Hepatocyte (in vitro differentiated cells): ENCODE measurements at regions not wholly inside any gene's neighbourhood (a gene's known extent, or its start where the extent isn't known, plus 50 kb on each side); places are given as distances from the start of the nearest gene placed in this dataset.
A peak's percentile ranks its signal among the peaks of the same experiment; 100 is the strongest.

Experiments used
- DNase-seq: peaks from one replicate; pipeline ENCODE4 v3.0.0-alpha.2; 2016; ENCODE audit warnings: low spot score
- H2AFZ ChIP-seq: fragments of 200-600 bp; sonication (generic); 2 replicates; pipeline ENCODE4 v1.6.0; 2016; ENCODE audit warnings: antibody characterized with exemption, mild to moderate bottlenecking
- H3K27ac ChIP-seq: fragments of 200-600 bp; sonication (generic); 2 replicates; pipeline ENCODE4 v1.5.1; 2016; ENCODE audit warnings: mild to moderate bottlenecking
- H3K27me3 ChIP-seq: fragments of 200-600 bp; sonication (generic); 2 replicates; pipeline ENCODE4 v1.6.1; 2016
- H3K36me3 ChIP-seq: fragments of 200-600 bp; sonication (generic); replicated peaks from 2 replicates; pipeline ENCODE4 v1.5.1; 2016; ENCODE audit warnings: low read depth; ENCODE audit not compliant: insufficient read depth
- H3K4me1 ChIP-seq: fragments of 200-600 bp; sonication (generic); 2 replicates; pipeline ENCODE4 v1.5.1; 2016; ENCODE audit warnings: mild to moderate bottlenecking, moderate library complexity; ENCODE audit not compliant: insufficient read depth
- H3K4me2 ChIP-seq: fragments of 200-600 bp; sonication (generic); 2 replicates; pipeline ENCODE4 v1.6.0; 2016
- H3K4me3 ChIP-seq: fragments of 200-600 bp; sonication (generic); 2 replicates; pipeline ENCODE4 v1.5.1; 2016; ENCODE audit warnings: mild to moderate bottlenecking
- H3K79me2 ChIP-seq: fragments of 200-600 bp; sonication (generic); 2 replicates; pipeline ENCODE4 v1.6.0; 2017; ENCODE audit warnings: mild to moderate bottlenecking
- H3K9me2 ChIP-seq: fragments of 200-600 bp; sonication (generic); replicated peaks from 2 replicates; pipeline ENCODE4 v1.6.0; 2017; ENCODE audit warnings: mild to moderate bottlenecking; ENCODE audit not compliant: insufficient read depth
- H3K9me3 ChIP-seq: fragments of 200-600 bp; sonication (generic); 2 replicates; pipeline ENCODE4 v1.5.1; 2016; ENCODE audit warnings: low read depth, mild to moderate bottlenecking
- H4K20me1 ChIP-seq: fragments of 200-600 bp; sonication (generic); 2 replicates; pipeline ENCODE4 v1.6.0; 2016; ENCODE audit warnings: mild to moderate bottlenecking; ENCODE audit not compliant: insufficient read depth, poor library complexity, severe bottlenecking
- CTCF ChIP-seq: fragments of 200-600 bp; sonication (generic); IDR thresholded peaks from 2 replicates; pipeline ENCODE4 v1.5.1; 2016; ENCODE audit warnings: antibody characterized with exemption, mild to moderate bottlenecking; ENCODE audit not compliant: poor library complexity
- EZH2 ChIP-seq: fragments of 200-600 bp; sonication (generic); IDR thresholded peaks from 2 replicates; pipeline ENCODE4 v1.6.1; 2016; ENCODE audit warnings: antibody characterized with exemption, mild to moderate bottlenecking, borderline replicate concordance
- EZH2phosphoT487 ChIP-seq: fragments of 200-600 bp; sonication (generic); IDR thresholded peaks from one replicate; pipeline ENCODE4 v1.6.1; 2018; ENCODE audit warnings: antibody characterized with exemption, mild to moderate bottlenecking, low read depth, moderate library complexity; ENCODE audit not compliant: unreplicated experiment, severe bottlenecking
- WGBS: methylation state at CpG from one replicate; pipeline ENCODE4 v1.1.6; 2016; ENCODE audit warnings: low lambda C conversion rate; ENCODE audit errors: missing lambda C conversion rate; 5-methylcytosine and 5-hydroxymethylcytosine counted together

- 44% methylated on average over 3 of the region's 3 CpGs for WGBS
- Histone ChIP-seq H3K9me3 (no peaks in the 10 kb centered on the region), H3K4me3 (no peak overlapping the region), H3K4me1 (no peaks in the 10 kb centered on the region), H3K27me3 (no peaks in the 10 kb centered on the region), H2AFZ (no peak overlapping the region), H3K27ac (no peak overlapping the region), H3K79me2 (no peaks in the 10 kb centered on the region), H3K9me2 (no peaks in the 10 kb centered on the region), H3K4me2 (no peak overlapping the region), H4K20me1 (no peaks in the 10 kb centered on the region), H3K36me3 (no peaks in the 10 kb centered on the region)
- no peak for DNase-seq
- TF ChIP-seq EZH2phosphoT487 (no peak), CTCF (no peak), EZH2 (no peak)
Measured at GRCh38 chrX:98939456-98939855, 1470.6 kb downstream of the PCDH19 start.

DNA sequence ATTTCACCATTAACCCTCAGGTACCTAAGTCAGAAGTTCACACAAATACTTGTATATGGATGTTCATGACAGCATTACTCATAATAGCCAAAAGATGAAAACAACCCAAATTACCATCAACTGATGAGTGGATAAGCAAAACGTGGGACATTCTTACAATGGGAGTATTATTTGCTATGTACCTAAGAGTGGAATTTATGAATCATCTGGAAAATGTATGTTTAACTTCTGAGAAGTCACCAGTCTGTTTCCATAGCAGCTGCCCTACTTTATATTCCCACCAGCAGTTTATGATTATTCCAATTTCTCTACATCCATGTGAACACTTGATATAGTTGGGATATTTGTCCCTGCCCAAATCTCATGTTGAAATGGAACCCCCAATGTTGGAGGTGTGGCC lies 1478.9 kb downstream of the PCDH19 start:
- 52% methylated on average over 1 of the region's 1 CpG for WGBS
- Histone ChIP-seq H3K9me3 (no peaks in the 10 kb centered on the region), H2AFZ (no peak overlapping the region), H3K4me1 (no peaks in the 10 kb centered on the region), H3K79me2 (no peaks in the 10 kb centered on the region), H3K27me3 (no peaks in the 10 kb centered on the region), H3K9me2 (no peaks in the 10 kb centered on the region), H3K27ac (peak overlapping the region; percentile 43), H4K20me1 (no peaks in the 10 kb centered on the region), H3K4me3 (no peak overlapping the region), H3K4me2 (no peak overlapping the region), H3K36me3 (no peaks in the 10 kb centered on the region)
- TF ChIP-seq EZH2 (no peak), CTCF (no peak), EZH2phosphoT487 (no peak)
- no peak for DNase-seq

GRCh38 chrX:98924511-98924910 lies 1485.6 kb downstream of the PCDH19 start:
- H3K4me3 ChIP-seq = no peak overlapping the region
- H4K20me1 ChIP-seq = no peaks in the 10 kb centered on the region
- H3K9me2 ChIP-seq = no peaks in the 10 kb centered on the region
- H3K9me3 ChIP-seq = no peaks in the 10 kb centered on the region
- H3K79me2 ChIP-seq = no peaks in the 10 kb centered on the region
- 72% methylated on average over 3 of the region's 3 CpGs for WGBS
- TF ChIP-seq EZH2phosphoT487 = no peak
- no peaks in the 10 kb centered on the region for H3K27me3 ChIP-seq
- H3K27ac ChIP-seq = no peak overlapping the region
- H2AFZ ChIP-seq = no peak overlapping the region
- no peak overlapping the region for H3K4me2 ChIP-seq
- no peak for DNase-seq
- no peaks in the 10 kb centered on the region for H3K36me3 ChIP-seq
- no peaks in the 10 kb centered on the region for H3K4me1 ChIP-seq

GRCh38 chrX:98897191-98897590 lies 1512.9 kb downstream of the PCDH19 start:
- no peak for DNase-seq
- no peak overlapping the region for H3K4me3 ChIP-seq
- no peaks in the 10 kb centered on the region for H3K36me3 ChIP-seq
- no peaks in the 10 kb centered on the region for H3K9me3 ChIP-seq
- H3K79me2 ChIP-seq = no peaks in the 10 kb centered on the region
- H3K4me1 ChIP-seq = no peaks in the 10 kb centered on the region
- H3K9me2 ChIP-seq = no peaks in the 10 kb centered on the region
- TF ChIP-seq EZH2phosphoT487 = no peak
- TF ChIP-seq CTCF = no peak
- no peak for TF ChIP-seq EZH2
- H3K4me2 ChIP-seq = no peak overlapping the region
- no peak overlapping the region for H3K27ac ChIP-seq
- no peak overlapping the region for H2AFZ ChIP-seq
- H4K20me1 ChIP-seq = no peaks in the 10 kb centered on the region
- WGBS = 78% methylated on average over 1 of the region's 1 CpG
- H3K27me3 ChIP-seq = no peaks in the 10 kb centered on the region
